ENCODE measurements at regions not wholly inside any gene's neighbourhood (a gene's known extent, or its start where the extent isn't known, plus 50 kb on each side); places are given as distances from the start of the nearest gene placed in this dataset.

- in situ Hi-C loops (cut with MboI; ENCODE audit: low sequenced_read_pairs in 4 of 4) = no loop called here
- no peaks in the 10 kb centered on the region for H3K36me3 ChIP-seq
- no peaks in the 10 kb centered on the region for H3K9me3 ChIP-seq
- DNase-seq (no peak), ATAC-seq (no peak)
- TF ChIP-seq POLR2A (IDR thresholded peaks at IDR 0.05) = no peak
- no peak for TF ChIP-seq CTCF (IDR thresholded peaks at IDR 0.05 in 4 of 5, conservative IDR thresholded peaks at IDR 0.05 in 1 of 5)
- no peaks in the 10 kb centered on the region for H3K4me1 ChIP-seq
- H3K4me3 ChIP-seq = no peak overlapping the region
- no peak overlapping the region for H3K27ac ChIP-seq
- intact Hi-C loops (cut with DNase I; ENCODE audit: low total_unique reads) = no loop called here
- H3K27me3 ChIP-seq = no peaks in the 10 kb centered on the region
These were observed 283.9 kb upstream of the CTNNB1 start for GRCh38 chr3:40915346-40915865.

- no peaks in the 10 kb centered on the region for H3K4me1 ChIP-seq
- no peaks in the 10 kb centered on the region for H3K9me3 ChIP-seq
- in situ Hi-C loops (cut with MboI; ENCODE audit: low sequenced_read_pairs in 4 of 4) = no loop called here
- DNase-seq = no peak
- H3K27ac ChIP-seq = no peak overlapping the region
- no peak overlapping the region for H3K4me3 ChIP-seq
- no peaks in the 10 kb centered on the region for H3K36me3 ChIP-seq
- no peaks in the 10 kb centered on the region for H3K27me3 ChIP-seq
- no peak for ATAC-seq
- intact Hi-C loops (cut with DNase I; ENCODE audit: low total_unique reads) = no loop called here
- TF ChIP-seq CTCF (IDR thresholded peaks at IDR 0.05 in 4 of 5, conservative IDR thresholded peaks at IDR 0.05 in 1 of 5) = no peak
- TF ChIP-seq POLR2A (IDR thresholded peaks at IDR 0.05) = no peak
These were observed 279.3 kb upstream of the CTNNB1 start for GRCh38 chr3:40920041-40920440.

GRCh38 chr3:40921251-40921650 is 278.1 kb upstream of the CTNNB1 start:
- H3K27me3 ChIP-seq = no peaks in the 10 kb centered on the region
- no peaks in the 10 kb centered on the region for H3K4me1 ChIP-seq
- H3K36me3 ChIP-seq = no peaks in the 10 kb centered on the region
- no peak for DNase-seq
- H3K9me3 ChIP-seq = no peaks in the 10 kb centered on the region
- in situ Hi-C loops (cut with MboI; ENCODE audit: low sequenced_read_pairs in 4 of 4) = no loop called here
- TF ChIP-seq CTCF (IDR thresholded peaks at IDR 0.05 in 4 of 5, conservative IDR thresholded peaks at IDR 0.05 in 1 of 5) (no peak), POLR2A (IDR thresholded peaks at IDR 0.05) (no peak)
- H3K4me3 ChIP-seq = no peak overlapping the region
- no peak for ATAC-seq
- intact Hi-C loops (cut with DNase I; ENCODE audit: low total_unique reads) = no loop called here
- H3K27ac ChIP-seq = no peak overlapping the region

GRCh38 chr3:40923143-40923542 is 276.2 kb upstream of the CTNNB1 start:
- H3K4me1 ChIP-seq = no peaks in the 10 kb centered on the region
- H3K36me3 ChIP-seq = no peaks in the 10 kb centered on the region
- no peak for ATAC-seq
- H3K4me3 ChIP-seq = no peak overlapping the region
- in situ Hi-C loops (cut with MboI; ENCODE audit: low sequenced_read_pairs in 4 of 4) (no loop called here), intact Hi-C loops (cut with DNase I; ENCODE audit: low total_unique reads) (no loop called here)
- no peak for DNase-seq
- H3K27me3 ChIP-seq = no peaks in the 10 kb centered on the region
- H3K27ac ChIP-seq = no peak overlapping the region
- H3K9me3 ChIP-seq = no peaks in the 10 kb centered on the region
- TF ChIP-seq CTCF (IDR thresholded peaks at IDR 0.05 in 4 of 5, conservative IDR thresholded peaks at IDR 0.05 in 1 of 5) = no peak
- TF ChIP-seq POLR2A (IDR thresholded peaks at IDR 0.05) = no peak

GRCh38 chr3:40923651-40924050 is 275.7 kb upstream of the CTNNB1 start:
- no peak overlapping the region for H3K4me3 ChIP-seq
- H3K9me3 ChIP-seq = no peaks in the 10 kb centered on the region
- H3K27me3 ChIP-seq = no peaks in the 10 kb centered on the region
- H3K4me1 ChIP-seq = no peaks in the 10 kb centered on the region
- TF ChIP-seq CTCF (IDR thresholded peaks at IDR 0.05 in 4 of 5, conservative IDR thresholded peaks at IDR 0.05 in 1 of 5) = no peak
- no peak for TF ChIP-seq POLR2A (IDR thresholded peaks at IDR 0.05)
- intact Hi-C loops (cut with DNase I; ENCODE audit: low total_unique reads) = no loop called here
- no peak for ATAC-seq
- DNase-seq = no peak
- in situ Hi-C loops (cut with MboI; ENCODE audit: low sequenced_read_pairs in 4 of 4) = no loop called here
- H3K27ac ChIP-seq = no peak overlapping the region
- H3K36me3 ChIP-seq = no peaks in the 10 kb centered on the region
